ENCODE measurements at regions not wholly inside any gene's neighbourhood (a gene's known extent, or its start where the extent isn't known, plus 50 kb on each side); places are given as distances from the start of the nearest gene placed in this dataset.
"Not testable (repeated sequence)": the region's sequence is repeated elsewhere in the genome, so short reads cannot be mapped to it uniquely, and the experiment has no call there.

- H3K36me3 Mint-ChIP-seq (ENCODE audit: low read depth); H3K27me3 Mint-ChIP-seq; H3K4me3 Mint-ChIP-seq; H3K4me1 Mint-ChIP-seq; DNase-seq; H3K27ac Mint-ChIP-seq; H3K9me3 ChIP-seq (ENCODE audit: control insufficient read depth, low read length, poor library complexity, severe bottlenecking); ATAC-seq: not testable (repeated sequence)
Measured at GRCh38 chr3:16073990-16074671, 100.3 kb upstream of the GALNT15 start.

GRCh38 chr3:16075647-16076046 lies 98.8 kb upstream of the GALNT15 start:
- Mint-ChIP-seq H3K36me3 (ENCODE audit: low read depth) (no peaks in the 10 kb centered on the region), H3K4me1 (no peaks in the 10 kb centered on the region), H3K4me3 (no peak overlapping the region), H3K27me3 (no peaks in the 10 kb centered on the region), H3K27ac (no peak overlapping the region)
- ATAC-seq (no peak), DNase-seq (no peak)
- H3K9me3 ChIP-seq (ENCODE audit: control insufficient read depth, low read length, poor library complexity, severe bottlenecking), result no peaks in the 10 kb centered on the region

- Mint-ChIP-seq H3K36me3 (ENCODE audit: low read depth) (no peaks in the 10 kb centered on the region), H3K27ac (no peak overlapping the region), H3K4me1 (no peaks in the 10 kb centered on the region), H3K27me3 (no peaks in the 10 kb centered on the region), H3K4me3 (no peak overlapping the region)
- ATAC-seq (no peak), DNase-seq (no peak)
- H3K9me3 ChIP-seq (ENCODE audit: control insufficient read depth, low read length, poor library complexity, severe bottlenecking), result no peaks in the 10 kb centered on the region
Measured at GRCh38 chr3:16076564-16076963, 97.9 kb upstream of the GALNT15 start.

- H3K27ac Mint-ChIP-seq; ATAC-seq; H3K36me3 Mint-ChIP-seq (ENCODE audit: low read depth); H3K4me3 Mint-ChIP-seq; H3K27me3 Mint-ChIP-seq; DNase-seq; H3K4me1 Mint-ChIP-seq; H3K9me3 ChIP-seq (ENCODE audit: control insufficient read depth, low read length, poor library complexity, severe bottlenecking): not testable (repeated sequence)
Measured at GRCh38 chr3:16077146-16077545, 97.3 kb upstream of the GALNT15 start.

- H3K9me3 ChIP-seq (ENCODE audit: control insufficient read depth, low read length, poor library complexity, severe bottlenecking); H3K27me3 Mint-ChIP-seq; ATAC-seq; DNase-seq; H3K4me3 Mint-ChIP-seq; H3K27ac Mint-ChIP-seq; H3K4me1 Mint-ChIP-seq; H3K36me3 Mint-ChIP-seq (ENCODE audit: low read depth): not testable (repeated sequence)
Measured at GRCh38 chr3:16077681-16078080, 96.8 kb upstream of the GALNT15 start.

- no peaks in the 10 kb centered on the region for H3K36me3 Mint-ChIP-seq (ENCODE audit: low read depth)
- no peaks in the 10 kb centered on the region for H3K4me1 Mint-ChIP-seq
- DNase-seq (no peak), ATAC-seq (no peak)
- no peaks in the 10 kb centered on the region for H3K9me3 ChIP-seq (ENCODE audit: control insufficient read depth, low read length, poor library complexity, severe bottlenecking)
- no peak overlapping the region for H3K27ac Mint-ChIP-seq
- H3K27me3 Mint-ChIP-seq, result no peaks in the 10 kb centered on the region
- H3K4me3 Mint-ChIP-seq, result no peak overlapping the region
Measured at GRCh38 chr3:16079519-16079918, 95.0 kb upstream of the GALNT15 start.

- Mint-ChIP-seq H3K27ac (no peak overlapping the region), H3K4me3 (no peak overlapping the region), H3K27me3 (no peaks in the 10 kb centered on the region), H3K4me1 (no peaks in the 10 kb centered on the region), H3K36me3 (ENCODE audit: low read depth) (no peaks in the 10 kb centered on the region)
- no peaks in the 10 kb centered on the region for H3K9me3 ChIP-seq (ENCODE audit: control insufficient read depth, low read length, poor library complexity, severe bottlenecking)
- DNase-seq (no peak), ATAC-seq (no peak)
Measured at GRCh38 chr3:16081661-16082060, 92.8 kb upstream of the GALNT15 start.

GRCh38 chr3:16084887-16085286 lies 89.6 kb upstream of the GALNT15 start:
- Mint-ChIP-seq H3K27ac (no peak overlapping the region), H3K36me3 (ENCODE audit: low read depth) (no peaks in the 10 kb centered on the region), H3K4me3 (no peak overlapping the region), H3K4me1 (no peaks in the 10 kb centered on the region), H3K27me3 (no peaks in the 10 kb centered on the region)
- DNase-seq, result no peak
- no peak for ATAC-seq
- H3K9me3 ChIP-seq (ENCODE audit: control insufficient read depth, low read length, poor library complexity, severe bottlenecking), result no peaks in the 10 kb centered on the region

GRCh38 chr3:16085410-16085809 lies 89.1 kb upstream of the GALNT15 start:
- no peak overlapping the region for H3K27ac Mint-ChIP-seq
- ATAC-seq (no peak), DNase-seq (no peak)
- H3K4me3 Mint-ChIP-seq, result no peak overlapping the region
- no peaks in the 10 kb centered on the region for H3K27me3 Mint-ChIP-seq
- no peaks in the 10 kb centered on the region for H3K4me1 Mint-ChIP-seq
- H3K36me3 Mint-ChIP-seq (ENCODE audit: low read depth), result no peaks in the 10 kb centered on the region
- H3K9me3 ChIP-seq (ENCODE audit: control insufficient read depth, low read length, poor library complexity, severe bottlenecking), result no peaks in the 10 kb centered on the region

GRCh38 chr3:16085884-16086608 lies 88.4 kb upstream of the GALNT15 start:
- Mint-ChIP-seq H3K4me3 (no peak overlapping the region), H3K36me3 (ENCODE audit: low read depth) (no peaks in the 10 kb centered on the region), H3K27me3 (no peaks in the 10 kb centered on the region), H3K27ac (no peak overlapping the region), H3K4me1 (no peaks in the 10 kb centered on the region)
- no peaks in the 10 kb centered on the region for H3K9me3 ChIP-seq (ENCODE audit: control insufficient read depth, low read length, poor library complexity, severe bottlenecking)
- no peak for ATAC-seq
- DNase-seq, result no peak

- no peak for DNase-seq
- H3K27ac Mint-ChIP-seq, result no peak overlapping the region
- H3K4me3 Mint-ChIP-seq, result no peak overlapping the region
- no peaks in the 10 kb centered on the region for H3K36me3 Mint-ChIP-seq (ENCODE audit: low read depth)
- H3K27me3 Mint-ChIP-seq, result no peaks in the 10 kb centered on the region
- no peak for ATAC-seq
- H3K4me1 Mint-ChIP-seq, result no peaks in the 10 kb centered on the region
- no peaks in the 10 kb centered on the region for H3K9me3 ChIP-seq (ENCODE audit: control insufficient read depth, low read length, poor library complexity, severe bottlenecking)
Measured at GRCh38 chr3:16086690-16087089, 87.8 kb upstream of the GALNT15 start.

- no peak overlapping the region for H3K4me3 Mint-ChIP-seq
- no peak overlapping the region for H3K27ac Mint-ChIP-seq
- no peaks in the 10 kb centered on the region for H3K4me1 Mint-ChIP-seq
- no peak for ATAC-seq
- DNase-seq, result no peak
- H3K9me3 ChIP-seq (ENCODE audit: control insufficient read depth, low read length, poor library complexity, severe bottlenecking), result no peaks in the 10 kb centered on the region
- no peaks in the 10 kb centered on the region for H3K36me3 Mint-ChIP-seq (ENCODE audit: low read depth)
- H3K27me3 Mint-ChIP-seq, result no peaks in the 10 kb centered on the region
Measured at GRCh38 chr3:16088496-16088895, 86.0 kb upstream of the GALNT15 start.

GRCh38 chr3:16089521-16089920 lies 85.0 kb upstream of the GALNT15 start:
- Mint-ChIP-seq H3K4me1 (no peaks in the 10 kb centered on the region), H3K4me3 (no peak overlapping the region), H3K27ac (no peak overlapping the region), H3K36me3 (ENCODE audit: low read depth) (no peaks in the 10 kb centered on the region), H3K27me3 (no peaks in the 10 kb centered on the region)
- no peaks in the 10 kb centered on the region for H3K9me3 ChIP-seq (ENCODE audit: control insufficient read depth, low read length, poor library complexity, severe bottlenecking)
- ATAC-seq (no peak), DNase-seq (no peak)

- H3K4me3 Mint-ChIP-seq, result no peak overlapping the region
- DNase-seq (no peak), ATAC-seq (no peak)
- H3K27me3 Mint-ChIP-seq, result no peaks in the 10 kb centered on the region
- no peak overlapping the region for H3K27ac Mint-ChIP-seq
- H3K36me3 Mint-ChIP-seq (ENCODE audit: low read depth), result no peaks in the 10 kb centered on the region
- no peaks in the 10 kb centered on the region for H3K4me1 Mint-ChIP-seq
- H3K9me3 ChIP-seq (ENCODE audit: control insufficient read depth, low read length, poor library complexity, severe bottlenecking), result no peaks in the 10 kb centered on the region
Measured at GRCh38 chr3:16090024-16090423, 84.5 kb upstream of the GALNT15 start.
